ENCODE measurements at regions not wholly inside any gene's neighbourhood (a gene's known extent, or its start where the extent isn't known, plus 50 kb on each side); places are given as distances from the start of the nearest gene placed in this dataset.

DNA sequence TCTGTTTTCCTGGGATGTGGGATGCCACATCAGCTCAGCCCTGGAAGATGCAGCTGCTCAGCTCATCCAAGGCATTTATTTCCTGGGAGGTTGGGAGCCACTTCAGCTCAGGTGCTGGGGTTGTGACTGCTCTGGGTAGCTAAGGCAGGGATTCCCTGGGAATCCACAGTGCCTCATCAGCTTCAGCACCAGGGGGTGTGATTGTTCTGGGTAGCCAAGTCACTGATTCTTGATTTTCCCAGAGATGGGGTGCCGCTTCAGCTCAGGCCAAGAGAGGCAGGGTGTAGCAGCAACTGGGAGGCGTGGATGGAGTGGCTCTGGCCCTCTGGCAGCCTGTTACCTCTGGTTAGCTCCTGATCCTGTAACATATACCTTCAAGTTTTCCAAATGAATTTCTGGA, 81.3 kb upstream of the PRMT8 start:
- DNase-seq (ENCODE audit: low read depth in 6 of 9, low spot score in 9 of 9) = no peak
- 87% methylated on average over 2 of the region's 2 CpGs for WGBS
- Histone ChIP-seq H3K9me3 (ENCODE audit: control insufficient read depth in 2 of 2, insufficient read depth in 1 of 2, low read length in 1 of 2) (peaks cover 5 to 21% of the 10 kb centered on the region in 2 donors), H3K27ac (ENCODE audit: low read depth in 1 of 2, low read length in 1 of 2) (no peak overlapping the region), H3K4me3 (ENCODE audit: low read length in 2 of 2) (no peak overlapping the region), H3K36me3 (ENCODE audit: control insufficient read depth in 2 of 2, insufficient read depth in 2 of 2, low read length in 1 of 2) (no peaks in the 10 kb centered on the region), H3K4me1 (ENCODE audit: control insufficient read depth in 2 of 2, insufficient read depth in 2 of 2, low read length in 2 of 2) (no peaks in the 10 kb centered on the region), H3K27me3 (ENCODE audit: control insufficient read depth in 2 of 2, insufficient read depth in 1 of 2, low read length in 1 of 2) (no peaks in the 10 kb centered on the region)

DNA sequence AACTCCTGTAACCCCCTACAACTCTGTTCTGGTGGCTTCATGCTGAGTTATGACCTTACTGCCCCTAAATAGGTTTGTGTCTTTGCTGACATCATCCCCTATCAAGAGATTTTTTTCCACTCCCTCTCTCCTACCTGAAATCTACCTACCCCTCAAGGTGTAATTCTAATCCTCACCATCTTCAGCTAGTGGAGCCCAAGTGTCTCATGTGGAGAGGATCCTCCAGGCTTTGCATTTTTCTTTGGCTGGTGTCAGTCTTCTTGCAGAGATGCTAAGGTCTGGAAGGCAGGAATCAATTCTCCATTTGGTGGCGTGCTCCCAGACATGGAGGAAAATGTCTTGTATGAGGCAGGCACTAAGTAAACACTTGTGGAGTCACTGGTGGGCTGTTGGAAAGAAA, 74.8 kb upstream of the PRMT8 start:
- 98% methylated on average over 1 of the region's 1 CpG for WGBS
- Histone ChIP-seq H3K4me1 (ENCODE audit: control insufficient read depth in 2 of 2, insufficient read depth in 2 of 2, low read length in 2 of 2) (no peaks in the 10 kb centered on the region), H3K36me3 (ENCODE audit: control insufficient read depth in 2 of 2, insufficient read depth in 2 of 2, low read length in 1 of 2) (no peaks in the 10 kb centered on the region), H3K27ac (ENCODE audit: low read depth in 1 of 2, low read length in 1 of 2) (no peak overlapping the region), H3K9me3 (ENCODE audit: control insufficient read depth in 2 of 2, insufficient read depth in 1 of 2, low read length in 1 of 2) (no peaks in the 10 kb centered on the region), H3K27me3 (ENCODE audit: control insufficient read depth in 2 of 2, insufficient read depth in 1 of 2, low read length in 1 of 2) (peaks cover 0 to 2% of the 10 kb centered on the region in 2 donors), H3K4me3 (ENCODE audit: low read length in 2 of 2) (no peak overlapping the region)
- DNase-seq (ENCODE audit: low read depth in 6 of 9, low spot score in 9 of 9) = no peak

DNA sequence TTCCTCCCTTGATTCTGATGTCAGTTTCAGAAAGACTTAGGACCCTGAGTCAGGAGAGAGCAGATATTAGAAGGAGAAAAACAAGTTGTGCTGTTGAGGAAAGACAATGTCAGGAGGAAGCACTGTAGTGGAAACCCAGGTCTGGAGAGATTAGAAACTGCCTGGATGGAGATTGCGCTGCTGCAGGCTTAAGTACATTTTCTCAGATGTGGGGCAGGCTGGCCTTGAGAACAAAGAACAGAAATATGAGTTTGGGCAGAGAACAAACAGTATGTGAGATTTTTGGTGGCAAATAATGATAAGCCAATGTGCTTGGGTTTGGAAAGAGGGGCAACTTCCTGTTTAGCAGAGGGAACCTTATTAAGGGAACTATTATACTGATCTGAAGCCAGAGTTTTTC, 74.3 kb upstream of the PRMT8 start:
- Histone ChIP-seq H3K27me3 (ENCODE audit: control insufficient read depth in 2 of 2, insufficient read depth in 1 of 2, low read length in 1 of 2) (peaks cover 0 to 4% of the 10 kb centered on the region in 2 donors), H3K4me3 (ENCODE audit: low read length in 2 of 2) (no peak overlapping the region), H3K27ac (ENCODE audit: low read depth in 1 of 2, low read length in 1 of 2) (no peak overlapping the region), H3K4me1 (ENCODE audit: control insufficient read depth in 2 of 2, insufficient read depth in 2 of 2, low read length in 2 of 2) (no peaks in the 10 kb centered on the region), H3K9me3 (ENCODE audit: control insufficient read depth in 2 of 2, insufficient read depth in 1 of 2, low read length in 1 of 2) (no peaks in the 10 kb centered on the region), H3K36me3 (ENCODE audit: control insufficient read depth in 2 of 2, insufficient read depth in 2 of 2, low read length in 1 of 2) (no peaks in the 10 kb centered on the region)
- 76% methylated on average over 1 of the region's 1 CpG for WGBS
- DNase-seq (ENCODE audit: low read depth in 6 of 9, low spot score in 9 of 9) = no peak

DNA sequence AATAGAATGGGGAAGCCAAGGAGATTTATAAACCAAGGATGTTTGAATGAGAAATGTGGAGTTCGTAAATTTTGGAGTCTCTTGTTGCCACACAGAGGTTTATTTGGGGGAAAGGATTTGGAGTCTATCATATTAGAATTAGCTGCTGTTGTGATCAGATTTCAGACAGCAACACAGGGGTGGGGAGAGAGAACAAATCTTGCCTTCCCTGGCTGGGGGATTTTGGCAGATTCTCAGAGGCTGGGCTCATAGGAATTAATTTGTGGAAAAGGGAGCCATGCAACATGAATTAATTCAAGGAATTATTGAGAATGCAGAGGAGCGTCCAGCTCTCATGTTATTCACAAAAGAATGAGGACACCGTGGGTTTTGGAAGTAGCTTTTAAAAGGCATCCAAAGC, 73.9 kb upstream of the PRMT8 start:
- Histone ChIP-seq H3K4me1 (ENCODE audit: control insufficient read depth in 2 of 2, insufficient read depth in 2 of 2, low read length in 2 of 2) (no peaks in the 10 kb centered on the region), H3K27ac (ENCODE audit: low read depth in 1 of 2, low read length in 1 of 2) (no peak overlapping the region), H3K9me3 (ENCODE audit: control insufficient read depth in 2 of 2, insufficient read depth in 1 of 2, low read length in 1 of 2) (no peaks in the 10 kb centered on the region), H3K27me3 (ENCODE audit: control insufficient read depth in 2 of 2, insufficient read depth in 1 of 2, low read length in 1 of 2) (peaks cover 0 to 6% of the 10 kb centered on the region in 2 donors), H3K4me3 (ENCODE audit: low read length in 2 of 2) (no peak overlapping the region), H3K36me3 (ENCODE audit: control insufficient read depth in 2 of 2, insufficient read depth in 2 of 2, low read length in 1 of 2) (no peaks in the 10 kb centered on the region)
- no peak for DNase-seq (ENCODE audit: low read depth in 6 of 9, low spot score in 9 of 9)
- WGBS = 71% methylated on average over 3 of the region's 3 CpGs

DNA sequence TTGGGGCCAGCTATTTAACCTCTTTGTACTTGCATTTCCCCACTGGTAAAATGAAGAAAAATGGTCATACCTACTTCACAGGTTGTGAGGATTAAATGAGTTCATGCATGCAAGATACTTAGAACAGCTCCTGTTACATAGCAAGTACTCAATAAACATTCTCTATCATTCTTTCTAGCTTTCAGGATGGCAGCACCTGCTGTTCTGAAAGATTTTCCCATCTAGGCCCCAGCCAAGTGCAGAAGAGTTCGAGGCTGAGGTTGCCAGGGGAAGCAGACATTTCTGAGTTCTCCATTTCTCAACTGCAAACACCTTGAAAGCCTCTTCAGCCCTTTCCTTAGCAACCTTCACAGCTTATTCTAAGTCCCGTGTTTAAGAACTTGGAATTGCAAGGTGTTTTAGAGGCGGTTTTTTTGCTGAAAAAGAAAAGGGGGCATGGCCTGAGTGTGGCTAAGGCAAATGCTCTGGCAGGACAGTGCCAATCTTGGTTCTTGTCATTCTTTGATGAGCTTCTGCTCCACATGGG, 73.0 kb upstream of the PRMT8 start:
- DNase-seq (ENCODE audit: low read depth in 6 of 9, low spot score in 9 of 9) = no peak
- no peaks in the 10 kb centered on the region for H3K9me3 ChIP-seq (ENCODE audit: control insufficient read depth in 2 of 2, insufficient read depth in 1 of 2, low read length in 1 of 2)
- no peaks in the 10 kb centered on the region for H3K36me3 ChIP-seq (ENCODE audit: control insufficient read depth in 2 of 2, insufficient read depth in 2 of 2, low read length in 1 of 2)
- H3K27ac ChIP-seq (ENCODE audit: low read depth in 1 of 2, low read length in 1 of 2) = no peak overlapping the region
- WGBS = 80% methylated on average over 3 of the region's 3 CpGs
- H3K4me3 ChIP-seq (ENCODE audit: low read length in 2 of 2) = no peak overlapping the region
- no peaks in the 10 kb centered on the region for H3K4me1 ChIP-seq (ENCODE audit: control insufficient read depth in 2 of 2, insufficient read depth in 2 of 2, low read length in 2 of 2)
- H3K27me3 ChIP-seq (ENCODE audit: control insufficient read depth in 2 of 2, insufficient read depth in 1 of 2, low read length in 1 of 2) = peaks cover 0 to 6% of the 10 kb centered on the region in 2 donors

DNA sequence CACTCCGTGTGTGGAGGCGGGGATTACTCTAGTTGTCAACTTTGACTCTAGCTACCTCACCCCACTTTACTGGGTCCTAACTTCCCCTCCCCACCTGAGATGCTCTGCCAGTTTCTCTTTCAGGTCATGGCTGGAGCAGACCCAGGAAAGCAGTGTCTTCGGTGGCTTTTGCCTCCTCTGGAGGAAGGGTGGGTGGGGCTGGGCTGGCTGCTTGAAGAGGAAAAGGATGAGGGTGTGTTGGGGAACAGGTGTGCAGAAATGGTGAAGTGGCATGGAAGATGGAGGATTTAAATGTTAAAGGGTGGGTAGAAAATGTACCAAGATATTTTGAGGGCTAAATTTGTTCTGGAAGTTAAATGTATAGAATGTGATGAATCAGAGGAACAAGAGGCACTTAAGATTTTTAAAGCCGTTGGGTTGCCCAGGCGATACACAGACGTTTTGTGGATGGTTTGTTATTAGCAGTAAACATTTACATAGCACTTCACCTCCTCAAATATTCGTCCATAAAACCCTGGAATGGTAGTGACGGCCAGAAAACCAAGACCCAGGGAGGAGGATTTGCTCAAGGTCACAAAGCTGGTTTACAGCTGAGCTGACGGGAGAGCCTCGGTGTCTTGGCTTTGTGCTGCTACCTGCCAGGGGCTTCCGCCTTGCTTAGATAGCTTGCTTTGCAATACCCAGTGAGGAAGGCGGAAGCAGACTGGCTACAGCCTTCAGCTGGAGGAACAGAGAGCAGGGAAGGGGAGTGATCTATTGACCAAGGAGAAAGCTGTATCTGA, 72.2 kb upstream of the PRMT8 start:
- WGBS = 91% methylated on average over 12 of the region's 12 CpGs
- Histone ChIP-seq H3K4me3 (ENCODE audit: low read length in 2 of 2) (no peak overlapping the region), H3K27ac (ENCODE audit: low read depth in 1 of 2, low read length in 1 of 2) (no peak overlapping the region), H3K9me3 (ENCODE audit: control insufficient read depth in 2 of 2, insufficient read depth in 1 of 2, low read length in 1 of 2) (no peaks in the 10 kb centered on the region), H3K36me3 (ENCODE audit: control insufficient read depth in 2 of 2, insufficient read depth in 2 of 2, low read length in 1 of 2) (no peaks in the 10 kb centered on the region), H3K4me1 (ENCODE audit: control insufficient read depth in 2 of 2, insufficient read depth in 2 of 2, low read length in 2 of 2) (no peaks in the 10 kb centered on the region), H3K27me3 (ENCODE audit: control insufficient read depth in 2 of 2, insufficient read depth in 1 of 2, low read length in 1 of 2) (peaks cover 0 to 6% of the 10 kb centered on the region in 2 donors)
- DNase-seq (ENCODE audit: low read depth in 6 of 9, low spot score in 9 of 9) = no peak

DNA sequence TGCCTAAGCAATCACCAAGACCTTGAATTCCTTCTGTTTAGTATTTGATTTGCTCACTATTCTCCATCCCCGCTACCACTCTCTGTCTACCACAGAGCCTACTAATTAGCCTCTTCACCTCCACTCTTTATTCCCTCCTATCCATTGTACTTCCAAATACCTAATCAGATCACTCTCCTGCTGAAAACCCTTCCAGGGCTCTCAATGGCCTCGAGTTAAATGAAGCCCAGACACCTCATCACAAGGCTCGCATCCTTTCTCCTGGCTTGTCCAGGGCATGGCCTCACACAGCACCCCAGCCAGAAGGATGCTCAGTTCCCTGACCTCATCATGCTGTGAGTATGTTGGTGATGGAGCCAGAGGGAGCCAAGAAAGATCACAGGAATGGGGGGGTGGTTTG, 71.4 kb upstream of the PRMT8 start:
- 81% methylated on average over 3 of the region's 3 CpGs for WGBS
- H3K9me3 ChIP-seq (ENCODE audit: control insufficient read depth in 2 of 2, insufficient read depth in 1 of 2, low read length in 1 of 2) = no peaks in the 10 kb centered on the region
- DNase-seq (ENCODE audit: low read depth in 6 of 9, low spot score in 9 of 9) = no peak
- H3K27ac ChIP-seq (ENCODE audit: low read depth in 1 of 2, low read length in 1 of 2) = no peak overlapping the region
- H3K4me1 ChIP-seq (ENCODE audit: control insufficient read depth in 2 of 2, insufficient read depth in 2 of 2, low read length in 2 of 2) = no peaks in the 10 kb centered on the region
- no peak overlapping the region for H3K4me3 ChIP-seq (ENCODE audit: low read length in 2 of 2)
- H3K36me3 ChIP-seq (ENCODE audit: control insufficient read depth in 2 of 2, insufficient read depth in 2 of 2, low read length in 1 of 2) = no peaks in the 10 kb centered on the region
- peaks cover 0 to 6% of the 10 kb centered on the region in 2 donors for H3K27me3 ChIP-seq (ENCODE audit: control insufficient read depth in 2 of 2, insufficient read depth in 1 of 2, low read length in 1 of 2)

DNA sequence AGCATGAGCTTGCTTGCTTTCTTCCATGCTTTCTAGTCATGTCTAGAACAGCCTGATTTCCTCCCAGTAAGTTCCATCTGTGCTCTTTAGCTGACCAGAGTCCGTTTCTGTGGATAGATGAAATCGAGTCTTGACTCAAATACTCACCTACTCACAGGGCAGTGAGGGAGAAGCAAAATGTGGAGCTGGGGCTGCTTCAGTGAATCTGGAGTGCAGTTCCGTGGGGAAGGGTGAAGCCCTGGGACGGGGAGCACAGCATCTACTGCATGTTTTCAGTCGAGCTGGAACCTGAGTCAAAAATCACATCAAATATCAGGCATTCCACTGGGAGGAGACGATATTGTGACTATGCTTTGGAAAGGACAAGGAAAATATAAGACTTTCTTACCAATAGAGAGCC, 70.3 kb upstream of the PRMT8 start:
- Histone ChIP-seq H3K4me1 (ENCODE audit: control insufficient read depth in 2 of 2, insufficient read depth in 2 of 2, low read length in 2 of 2) (no peaks in the 10 kb centered on the region), H3K27ac (ENCODE audit: low read depth in 1 of 2, low read length in 1 of 2) (no peak overlapping the region), H3K27me3 (ENCODE audit: control insufficient read depth in 2 of 2, insufficient read depth in 1 of 2, low read length in 1 of 2) (peaks cover 0 to 4% of the 10 kb centered on the region in 2 donors), H3K36me3 (ENCODE audit: control insufficient read depth in 2 of 2, insufficient read depth in 2 of 2, low read length in 1 of 2) (no peaks in the 10 kb centered on the region), H3K4me3 (ENCODE audit: low read length in 2 of 2) (no peak overlapping the region), H3K9me3 (ENCODE audit: control insufficient read depth in 2 of 2, insufficient read depth in 1 of 2, low read length in 1 of 2) (no peaks in the 10 kb centered on the region)
- 72% methylated on average over 6 of the region's 6 CpGs for WGBS
- no peak for DNase-seq (ENCODE audit: low read depth in 6 of 9, low spot score in 9 of 9)

DNA sequence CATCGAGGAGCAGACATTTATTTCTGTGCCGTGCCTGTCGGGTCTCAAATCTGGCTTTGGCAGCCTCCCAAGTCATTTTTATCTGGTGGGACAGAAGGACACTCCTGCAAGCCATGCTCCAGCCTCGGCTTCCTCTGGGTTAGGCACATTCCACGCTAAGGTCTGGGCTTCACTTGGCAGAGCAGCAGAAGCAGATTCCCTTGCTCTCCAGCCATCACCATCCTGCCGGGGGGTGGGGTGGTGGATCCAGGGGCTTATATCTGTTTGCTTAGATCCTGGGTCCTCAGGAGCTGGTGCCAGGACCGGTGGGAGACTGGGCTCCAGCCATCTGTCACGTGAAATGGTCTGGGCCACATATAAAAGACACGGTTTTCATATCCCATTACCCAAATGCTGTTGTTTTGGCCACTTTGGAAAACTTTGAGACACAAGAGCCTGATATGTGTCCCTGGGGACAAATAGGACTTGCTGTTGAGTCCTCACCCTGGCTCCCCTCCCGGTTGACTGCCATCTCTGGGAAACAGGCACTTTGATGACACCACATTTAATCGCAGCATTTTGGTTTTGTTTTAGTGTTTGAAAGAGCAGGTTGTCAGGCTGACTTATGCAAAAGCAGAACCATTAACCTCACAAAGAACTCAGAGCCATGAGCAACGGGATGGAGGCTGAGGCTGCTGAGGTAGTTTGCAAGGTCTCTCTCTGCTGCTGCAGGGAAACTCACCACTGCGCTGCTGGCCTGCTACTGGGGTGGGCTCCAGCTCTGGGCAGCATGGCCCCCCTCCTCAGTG, 69.6 kb upstream of the PRMT8 start:
- no peaks in the 10 kb centered on the region for H3K4me1 ChIP-seq (ENCODE audit: control insufficient read depth in 2 of 2, insufficient read depth in 2 of 2, low read length in 2 of 2)
- H3K27ac ChIP-seq (ENCODE audit: low read depth in 1 of 2, low read length in 1 of 2) = no peak overlapping the region
- peaks cover 0 to 4% of the 10 kb centered on the region in 2 donors for H3K27me3 ChIP-seq (ENCODE audit: control insufficient read depth in 2 of 2, insufficient read depth in 1 of 2, low read length in 1 of 2)
- no peak overlapping the region for H3K4me3 ChIP-seq (ENCODE audit: low read length in 2 of 2)
- H3K9me3 ChIP-seq (ENCODE audit: control insufficient read depth in 2 of 2, insufficient read depth in 1 of 2, low read length in 1 of 2) = no peaks in the 10 kb centered on the region
- DNase-seq (ENCODE audit: low read depth in 6 of 9, low spot score in 9 of 9) = no peak
- WGBS = 53% methylated on average over 13 of the region's 13 CpGs
- no peaks in the 10 kb centered on the region for H3K36me3 ChIP-seq (ENCODE audit: control insufficient read depth in 2 of 2, insufficient read depth in 2 of 2, low read length in 1 of 2)
